Esophagus muscularis mucosa (tissue), 4 donors: ENCODE measurements at regions not wholly inside any gene's neighbourhood (a gene's known extent, or its start where the extent isn't known, plus 50 kb on each side); places are given as distances from the start of the nearest gene placed in this dataset.

Experiments
- EP300 ChIP-seq: sonication (generic); formaldehyde crosslinking; IDR thresholded peaks from one replicate; pipeline ENCODE4 v1.6.1; 2017; ENCODE audit warnings: antibody characterized with exemption
- POLR2A ChIP-seq: fragments of 450-650 bp; IDR thresholded peaks from one replicate; pipeline ENCODE4 v1.6.1; 2017; ENCODE audit warnings: antibody characterized with exemption, moderate library complexity, mild to moderate bottlenecking, low read depth
- POLR2AphosphoS5 ChIP-seq, 2 donors: sonication (generic); formaldehyde crosslinking; IDR thresholded peaks; one replicate each; pipeline ENCODE4 v1.6.1; 2017; ENCODE audit warnings: antibody characterized with exemption in 2 of 2
- TF ChIP-seq, protein P1 (sequence below), 3 experiments: fragments of 200-600 bp in 2 of 3; fragments of 450-650 bp in 1 of 3; sonication (generic) in 2 of 3; IDR thresholded peaks; one replicate each; pipeline ENCODE4 v1.5.1; 2017 to 2019; ENCODE audit warnings: antibody characterized with exemption in 3 of 3, mild to moderate bottlenecking in 2 of 3, moderate library complexity in 1 of 3

DNA sequence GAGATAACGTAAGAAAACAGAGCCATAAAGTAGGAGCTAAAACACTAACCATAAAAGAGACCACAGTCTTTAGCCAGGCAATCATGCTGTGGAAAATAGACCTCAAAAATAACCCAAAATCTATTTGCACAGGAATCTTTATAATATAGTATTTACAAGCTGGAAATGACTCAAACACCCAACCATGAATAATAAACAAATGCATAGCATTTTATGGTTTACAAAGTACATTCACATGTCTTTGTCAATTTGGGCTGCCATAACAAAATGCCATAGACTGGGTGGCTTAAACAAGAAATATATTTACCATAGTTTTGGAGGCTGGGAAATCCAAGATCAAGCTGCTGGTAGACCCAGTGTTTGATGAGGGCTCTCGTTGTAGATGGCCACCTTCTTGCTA lies 65.5 kb upstream of the GRB10 start:
- TF ChIP-seq, protein P1, sequence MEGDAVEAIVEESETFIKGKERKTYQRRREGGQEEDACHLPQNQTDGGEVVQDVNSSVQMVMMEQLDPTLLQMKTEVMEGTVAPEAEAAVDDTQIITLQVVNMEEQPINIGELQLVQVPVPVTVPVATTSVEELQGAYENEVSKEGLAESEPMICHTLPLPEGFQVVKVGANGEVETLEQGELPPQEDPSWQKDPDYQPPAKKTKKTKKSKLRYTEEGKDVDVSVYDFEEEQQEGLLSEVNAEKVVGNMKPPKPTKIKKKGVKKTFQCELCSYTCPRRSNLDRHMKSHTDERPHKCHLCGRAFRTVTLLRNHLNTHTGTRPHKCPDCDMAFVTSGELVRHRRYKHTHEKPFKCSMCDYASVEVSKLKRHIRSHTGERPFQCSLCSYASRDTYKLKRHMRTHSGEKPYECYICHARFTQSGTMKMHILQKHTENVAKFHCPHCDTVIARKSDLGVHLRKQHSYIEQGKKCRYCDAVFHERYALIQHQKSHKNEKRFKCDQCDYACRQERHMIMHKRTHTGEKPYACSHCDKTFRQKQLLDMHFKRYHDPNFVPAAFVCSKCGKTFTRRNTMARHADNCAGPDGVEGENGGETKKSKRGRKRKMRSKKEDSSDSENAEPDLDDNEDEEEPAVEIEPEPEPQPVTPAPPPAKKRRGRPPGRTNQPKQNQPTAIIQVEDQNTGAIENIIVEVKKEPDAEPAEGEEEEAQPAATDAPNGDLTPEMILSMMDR (IDR thresholded peaks at IDR 0.05): no peak
- TF ChIP-seq POLR2A (no peak), POLR2AphosphoS5 (IDR thresholded peaks at IDR 0.05) (no peak), EP300 (no peak)
